RPMI8226 (cell line): ENCODE measurements at regions not wholly inside any gene's neighbourhood (a gene's known extent, or its start where the extent isn't known, plus 50 kb on each side); places are given as distances from the start of the nearest gene placed in this dataset.

Experiments
- DNase-seq: peaks from one replicate; pipeline ENCODE4 v3.0.0-alpha.2; 2015

DNA sequence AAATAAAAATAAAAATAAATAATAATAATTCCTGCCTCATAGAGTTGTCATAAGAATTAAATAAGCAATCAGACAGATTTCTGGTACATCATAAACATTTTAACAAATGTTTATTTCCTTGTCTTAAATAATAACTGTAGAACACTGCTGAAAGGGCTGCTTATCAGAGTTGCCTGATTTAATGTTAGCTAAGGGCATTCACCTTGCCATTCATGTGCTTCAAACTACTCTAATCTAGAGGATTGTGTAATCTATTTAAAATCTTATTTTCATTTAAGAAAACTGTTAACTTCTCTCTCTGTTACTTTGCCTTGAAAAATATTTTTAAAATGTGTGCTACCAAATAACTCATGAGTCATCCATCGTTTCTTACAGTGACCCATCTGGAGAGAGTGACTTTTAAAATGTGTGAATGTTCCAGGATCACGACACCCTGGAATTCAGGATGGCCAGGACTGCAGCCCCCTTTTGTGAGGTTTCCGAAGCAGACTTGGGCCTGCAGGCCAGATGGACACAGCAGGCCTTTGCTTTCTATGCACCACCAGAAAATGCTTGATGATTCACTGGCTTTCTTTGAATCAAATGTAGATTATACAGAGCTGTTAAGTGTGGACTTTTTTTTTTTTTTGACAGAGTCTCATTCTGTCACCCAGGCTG is 109.1 kb upstream of the TNS3 start:
- DNase-seq = no peak

DNA sequence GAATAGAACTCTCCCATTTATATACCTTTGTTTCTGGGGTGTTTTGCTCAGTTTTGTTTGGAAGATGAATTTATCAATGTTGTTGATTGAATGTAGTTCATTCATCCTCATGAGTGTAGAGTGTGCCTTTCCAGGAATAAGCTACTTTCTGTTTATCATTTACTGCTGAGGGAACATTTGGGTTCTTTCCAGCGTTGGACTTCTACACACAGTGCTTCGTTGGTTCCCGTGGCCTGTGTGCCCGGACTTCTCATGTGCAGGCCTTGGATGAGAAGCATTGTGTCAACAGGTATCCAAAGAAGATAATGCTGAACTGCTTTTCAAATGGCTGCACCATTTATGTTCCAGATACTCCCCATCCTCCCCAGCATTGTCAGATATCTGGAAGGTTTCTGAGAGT is 107.6 kb upstream of the TNS3 start:
- no peak for DNase-seq

GRCh38 chr7:47688311-47689100 is 106.6 kb upstream of the TNS3 start:
- no peak for DNase-seq

DNA sequence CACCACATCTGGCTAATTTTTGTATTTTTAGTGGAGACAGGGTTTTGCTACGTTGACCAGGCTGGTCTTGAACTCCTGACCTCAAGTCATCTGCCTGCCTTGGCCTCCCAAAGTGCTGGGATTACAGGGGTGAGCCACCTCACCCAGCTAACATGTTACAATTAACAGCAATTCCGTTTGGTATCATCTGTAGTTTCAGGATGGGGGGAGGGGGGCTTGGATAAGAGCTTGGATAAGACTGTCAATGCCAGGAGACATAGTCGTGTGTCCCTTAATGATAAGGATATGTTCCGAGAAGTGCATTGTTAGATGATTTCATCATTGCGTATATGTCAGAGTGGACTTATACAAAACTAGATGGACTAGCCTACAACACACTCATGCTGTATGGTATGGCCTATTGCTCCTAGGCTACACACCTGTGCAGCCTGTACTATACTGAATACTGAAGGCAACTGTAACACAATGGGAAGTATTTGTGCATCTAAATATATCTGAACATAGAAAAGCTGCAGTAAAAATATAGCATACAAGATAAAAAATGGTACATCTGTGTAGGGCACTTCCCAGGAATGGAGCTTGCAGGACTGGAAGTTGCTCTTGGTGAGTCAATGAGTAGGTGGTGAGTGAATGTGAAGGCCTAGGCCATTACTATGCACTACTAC is 103.9 kb upstream of the TNS3 start:
- DNase-seq = no peak

- DNase-seq = peak; percentile 67
Observed at GRCh38 chr7:47685151-47685550, 103.2 kb upstream of the TNS3 start.

- DNase-seq = no peak
Observed at GRCh38 chr7:47684728-47685127, 102.8 kb upstream of the TNS3 start.

DNA sequence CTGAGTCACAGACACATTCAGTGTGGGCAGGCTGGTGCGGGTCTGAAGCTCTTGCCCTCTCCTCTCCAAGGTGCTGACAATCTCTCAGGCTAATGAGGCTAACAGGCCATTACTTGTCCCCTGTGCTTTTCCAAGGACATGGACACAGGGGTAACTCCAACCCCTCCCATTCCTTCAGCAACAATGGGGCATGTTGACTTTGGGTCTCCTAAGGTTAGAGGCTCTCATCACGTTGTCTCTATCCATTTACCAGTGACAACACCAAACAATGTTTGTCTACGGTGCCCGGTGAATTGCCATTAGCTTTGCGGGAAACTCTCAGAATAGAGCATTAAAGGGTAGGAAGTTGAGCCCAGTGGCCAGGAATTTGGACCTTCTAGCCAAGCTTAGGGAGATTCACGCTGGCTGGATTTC is 101.6 kb upstream of the TNS3 start:
- DNase-seq = no peak

- DNase-seq = no peak
Observed at GRCh38 chr7:47682874-47683273, 101.0 kb upstream of the TNS3 start.

GRCh38 chr7:47681249-47681810 is 99.4 kb upstream of the TNS3 start:
- DNase-seq = no peak

DNA sequence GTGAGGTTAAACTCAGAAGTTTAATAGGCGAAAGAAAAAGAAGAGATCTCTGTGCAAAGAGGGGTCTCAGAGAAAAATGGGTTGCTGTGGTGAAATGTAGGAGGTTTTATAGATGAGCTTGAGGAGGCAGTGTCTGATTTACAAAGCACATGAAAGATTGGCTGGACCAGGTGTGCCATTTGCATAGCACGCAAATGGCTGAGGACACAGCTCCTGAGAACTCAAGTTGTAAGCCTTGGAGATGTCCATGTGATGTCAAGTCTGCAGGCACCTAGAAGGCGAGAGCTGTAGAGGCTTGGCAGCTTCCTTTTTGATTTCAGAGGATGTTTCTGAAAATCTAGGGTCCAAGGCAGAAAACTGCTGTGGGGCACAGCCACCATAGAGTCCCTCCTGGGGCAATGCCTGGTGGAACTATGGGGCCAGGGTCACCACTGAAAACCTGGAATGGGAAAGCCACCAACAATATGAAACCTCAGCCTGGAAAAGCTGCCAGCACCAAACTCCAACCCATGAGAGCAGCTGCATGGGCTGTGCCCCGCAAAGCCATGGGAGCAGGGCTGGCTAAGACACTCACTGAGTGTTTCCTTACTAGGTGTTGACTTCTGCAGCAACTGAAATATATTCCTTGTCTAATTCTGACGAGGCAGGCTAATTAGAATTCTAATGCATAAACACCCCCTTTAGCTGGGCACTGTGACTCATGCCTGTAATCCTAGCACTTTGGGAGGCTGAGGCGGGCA is 96.9 kb upstream of the TNS3 start:
- no peak for DNase-seq

- peak; percentile 60 for DNase-seq
Observed at GRCh38 chr7:47677664-47678063, 95.8 kb upstream of the TNS3 start.

DNA sequence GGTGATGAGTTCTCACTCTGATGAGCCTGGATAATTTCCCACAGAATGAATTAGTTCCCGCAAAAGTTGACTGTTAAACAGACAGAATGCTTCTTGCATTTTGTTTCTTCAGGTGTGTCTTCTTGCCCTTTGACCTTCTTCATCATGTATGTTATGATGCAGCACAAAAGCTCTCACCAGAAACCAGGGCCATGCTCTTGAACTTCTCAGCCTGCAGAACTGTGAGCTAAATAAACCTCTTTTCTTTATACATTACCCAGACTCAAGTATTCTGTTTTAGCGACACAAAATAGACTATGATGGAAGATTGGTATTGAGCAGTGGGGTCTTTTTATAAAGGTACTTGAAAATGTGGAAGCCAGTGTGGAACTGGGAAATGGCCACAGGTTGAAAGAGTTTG is 95.2 kb upstream of the TNS3 start:
- DNase-seq = no peak

DNA sequence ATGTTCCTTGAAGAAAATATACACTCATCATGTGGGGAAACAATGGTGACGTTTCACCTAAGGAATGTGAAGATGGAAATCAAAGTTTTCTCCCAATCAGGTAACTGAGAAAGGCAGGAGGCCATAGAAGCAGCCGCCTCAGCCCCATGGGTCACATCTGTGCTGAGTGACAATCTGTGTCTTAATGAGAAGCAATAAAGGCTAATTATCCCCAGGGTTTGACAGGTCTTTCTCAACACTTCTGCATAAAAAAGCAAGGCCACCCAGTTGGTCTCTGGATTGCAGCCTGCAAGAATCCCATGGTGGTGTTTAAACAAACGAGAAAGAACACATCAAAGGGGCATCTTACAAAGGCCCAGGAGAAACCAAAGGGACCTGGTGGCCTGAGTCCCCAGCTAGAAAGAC is 91.1 kb upstream of the TNS3 start:
- no peak for DNase-seq

- peak; percentile 48 for DNase-seq
Observed at GRCh38 chr7:47672271-47672791, 90.4 kb upstream of the TNS3 start.

GRCh38 chr7:47671358-47671757 is 89.4 kb upstream of the TNS3 start:
- DNase-seq = no peak

DNA sequence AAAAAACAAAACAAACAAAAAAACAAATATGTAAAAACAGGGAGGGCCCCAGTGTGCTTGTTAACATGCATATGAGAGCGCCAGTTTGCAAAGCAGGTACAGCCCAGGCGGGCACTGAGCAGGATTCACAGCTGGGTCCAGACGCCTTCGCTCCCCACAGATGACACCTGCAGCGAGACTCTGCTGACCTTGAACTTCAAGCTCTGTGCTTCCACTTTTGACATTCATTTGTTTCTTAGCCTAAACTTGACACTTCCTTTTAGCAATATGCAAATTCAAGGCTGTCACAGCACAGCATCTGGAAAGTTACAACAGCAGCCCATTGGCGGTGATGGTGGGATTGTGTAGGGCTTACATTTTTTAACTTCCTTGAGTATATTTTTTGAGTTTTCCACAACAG is 88.8 kb upstream of the TNS3 start:
- peak; percentile 91 for DNase-seq

- peak; percentile 22 for DNase-seq
Observed at GRCh38 chr7:47669901-47670384, 88.0 kb upstream of the TNS3 start.

DNA sequence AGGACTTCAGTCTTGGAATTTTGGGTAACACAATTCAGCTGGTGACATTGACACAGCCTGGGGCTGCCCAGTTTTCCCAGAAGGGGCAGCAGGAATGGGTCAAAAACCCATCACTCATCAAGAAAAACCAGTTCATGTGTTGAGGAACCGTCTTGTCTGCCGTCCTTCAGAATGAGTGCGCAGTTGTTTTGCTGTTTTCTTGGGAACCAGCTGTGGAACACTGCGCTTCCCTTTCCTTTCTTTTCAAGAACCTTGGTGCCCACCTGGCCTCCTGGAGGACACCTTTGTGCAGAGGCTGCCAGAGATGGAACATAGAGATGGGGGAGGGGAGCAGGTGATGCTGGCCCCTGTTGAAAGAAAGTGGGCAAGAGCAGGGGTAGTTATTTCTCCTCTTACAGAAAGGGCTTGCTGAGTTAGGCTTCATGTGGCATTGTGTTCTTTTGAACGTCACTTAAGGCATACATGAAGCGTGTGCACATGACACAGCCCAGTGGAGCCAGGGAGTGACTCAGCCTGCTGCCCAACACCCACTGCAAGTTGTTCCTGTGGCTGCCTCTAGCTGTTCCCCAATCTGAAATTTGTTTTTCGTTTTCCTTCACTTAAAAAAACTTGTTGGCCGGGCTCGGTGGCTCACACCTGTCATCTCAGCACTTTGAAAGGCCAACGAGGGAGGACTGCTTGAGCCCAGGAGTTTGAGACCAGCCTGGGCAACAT is 87.4 kb upstream of the TNS3 start:
- DNase-seq = peak; percentile 90

GRCh38 chr7:47666164-47666862 is 84.4 kb upstream of the TNS3 start:
- no peak for DNase-seq

DNA sequence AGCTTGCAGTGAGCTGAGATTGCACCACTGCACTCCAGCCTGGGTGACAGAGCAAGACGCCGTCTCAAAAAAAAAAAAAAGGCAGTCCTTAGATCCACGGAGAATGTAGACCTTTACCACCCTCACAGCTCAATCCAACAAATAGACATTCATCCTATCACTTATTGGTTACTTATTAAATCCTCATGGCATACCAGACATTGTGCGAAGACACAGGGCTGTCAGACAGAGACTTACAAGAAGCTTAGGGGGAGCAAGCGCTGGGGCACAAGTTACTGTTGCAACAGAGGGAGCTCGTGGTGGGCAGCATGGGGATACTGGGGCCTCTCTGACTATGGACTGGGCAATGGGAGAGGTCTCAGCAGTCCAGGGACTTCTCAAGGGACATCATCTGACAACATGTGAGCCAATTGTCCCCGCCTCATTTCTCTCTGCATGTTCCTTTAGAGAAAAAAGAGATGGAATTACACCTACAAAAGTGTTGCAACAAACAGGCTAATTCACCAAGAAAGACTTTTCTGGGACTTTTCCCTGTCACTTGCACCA is 82.8 kb upstream of the TNS3 start:
- DNase-seq = no peak

GRCh38 chr7:47663851-47664250 is 81.9 kb upstream of the TNS3 start:
- DNase-seq = no peak
